B cell (primary cell): ENCODE measurements at regions not wholly inside any gene's neighbourhood (a gene's known extent, or its start where the extent isn't known, plus 50 kb on each side); places are given as distances from the start of the nearest gene placed in this dataset.

Experiments used
- ATAC-seq: fragments of 200-7000 bp; cut with Tn5 transposase; one replicate; pipeline ENCODE4 v1.10.0; 2021; ENCODE audit warnings: low read depth, mild to moderate bottlenecking, moderate number of reproducible peaks, moderate library complexity
- CTCF ChIA-PET: fragments of 350-600 bp; sonication (Branson Sonifier 250); formaldehyde crosslinking; loops from one replicate; lab custom pipeline; 2021; ENCODE audit warnings: antibody characterized with exemption, inconsistent platforms; lab: Charles Lee
- POLR2A ChIA-PET: fragments of 350-600 bp; sonication (Branson Sonifier 250); formaldehyde crosslinking; loops from one replicate; lab custom pipeline; 2021; ENCODE audit warnings: antibody characterized with exemption; lab: Charles Lee
- DNase-seq: peaks from one replicate; pipeline ENCODE4 v3.0.0; 2013
- H2AFZ ChIP-seq: 2 replicates; pipeline ENCODE4 v1.6.1; 2012; ENCODE audit warnings: mild to moderate bottlenecking, low read depth, low read length; ENCODE audit not compliant: insufficient read depth, poor library complexity, severe bottlenecking
- H3K27ac ChIP-seq, 2 donors: 1 replicate in 1 of 2; 2 replicates in 1 of 2; pipeline ENCODE4 v1.5.1; 2012 to 2013; ENCODE audit warnings: low read length in 2 of 2, mild to moderate bottlenecking in 2 of 2, moderate library complexity in 1 of 2
- H3K27me3 ChIP-seq, 4 experiments: fragments of 200-600 bp in 1 of 4; sonication (generic) in 1 of 4; replicated peaks in 1 of 4; 1 replicate in 2 of 4; 2 replicates in 2 of 4; pipeline versions ENCODE4 v1.6.1 to v1.7.0; 2013 to 2016; ENCODE audit warnings: low read length in 3 of 4, mild to moderate bottlenecking in 2 of 4, mixed read lengths in 1 of 4, moderate library complexity in 1 of 4; ENCODE audit not compliant: insufficient read depth in 4 of 4, control insufficient read depth in 3 of 4; ENCODE audit errors: control extremely low read depth in 1 of 4
- H3K36me3 ChIP-seq, 2 experiments: replicated peaks in 1 of 2; 1 replicate in 1 of 2; 2 replicates in 1 of 2; pipeline versions ENCODE4 v1.6.1 to v1.7.1; 2013; ENCODE audit warnings: low read length in 1 of 2; ENCODE audit not compliant: insufficient read depth in 2 of 2, control insufficient read depth in 1 of 2; ENCODE audit errors: control extremely low read depth in 1 of 2, extremely low read depth in 1 of 2
- H3K4me1 ChIP-seq, 2 donors: fragments of 200-600 bp in 1 of 2; sonication (generic) in 1 of 2; 1 replicate in 1 of 2; 2 replicates in 1 of 2; pipeline versions ENCODE4 v1.5.1 to v1.6.1; 2013 to 2017; ENCODE audit warnings: low read length in 2 of 2; ENCODE audit not compliant: control insufficient read depth in 2 of 2, insufficient read depth in 2 of 2
- H3K4me2 ChIP-seq: replicated peaks from 2 replicates; pipeline ENCODE3; 2012; ENCODE audit warnings: mild to moderate bottlenecking, low read depth, low read length; ENCODE audit not compliant: poor library complexity, severe bottlenecking
- H3K4me3 ChIP-seq, 5 experiments: fragments of 200-600 bp in 1 of 5; sonication (generic) in 1 of 5; 1 replicate in 3 of 5; 2 replicates in 2 of 5; pipeline versions ENCODE4 v1.5.1 to v1.7.0; 2011 to 2016; ENCODE audit warnings: low read length in 4 of 5, mild to moderate bottlenecking in 4 of 5, low read depth in 2 of 5, control low read depth in 1 of 5, moderate library complexity in 1 of 5; ENCODE audit not compliant: insufficient read depth in 1 of 5; ENCODE audit errors: control extremely low read depth in 1 of 5, extremely low read depth in 1 of 5
- H3K79me2 ChIP-seq: fragments of 200-600 bp; sonication (generic); one replicate; pipeline ENCODE4 v1.6.0; 2016; ENCODE audit warnings: low read length; ENCODE audit not compliant: control insufficient read depth, insufficient read depth
- H3K9ac ChIP-seq: fragments of 200-600 bp; sonication (generic); 2 replicates; pipeline ENCODE4 v1.6.1; 2017; ENCODE audit warnings: mild to moderate bottlenecking, low read length, moderate library complexity
- H3K9me3 ChIP-seq, 3 donors: one replicate each; pipeline versions ENCODE4 v1.6.1 to v1.7.1; 2013; ENCODE audit warnings: low read length in 2 of 3; ENCODE audit not compliant: control insufficient read depth in 2 of 3, insufficient read depth in 1 of 3; ENCODE audit errors: control extremely low read depth in 1 of 3
- H4K20me1 ChIP-seq: 2 replicates; pipeline ENCODE4 v1.6.0; 2012; ENCODE audit warnings: mild to moderate bottlenecking, low read length; ENCODE audit not compliant: insufficient read depth, control insufficient read depth, poor library complexity, severe bottlenecking
- H3K27ac Mint-ChIP-seq: one replicate; pipeline ENCODE4 v1.8.0; 2021; ENCODE audit warnings: mixed read lengths
- H3K27me3 Mint-ChIP-seq: one replicate; pipeline ENCODE4 v1.8.0; 2021; ENCODE audit warnings: mixed read lengths
- H3K4me1 Mint-ChIP-seq: one replicate; pipeline ENCODE4 v1.8.0; 2021; ENCODE audit warnings: mixed read lengths
- H3K4me3 Mint-ChIP-seq: one replicate; pipeline ENCODE4 v1.8.0; 2021; ENCODE audit warnings: mixed read lengths
- H3K9me3 Mint-ChIP-seq: one replicate; pipeline ENCODE4 v1.8.0; 2022; ENCODE audit warnings: mixed read lengths; ENCODE audit not compliant: insufficient read depth
- EZH2 ChIP-seq: IDR thresholded peaks from 2 replicates; pipeline ENCODE4 v1.6.1; 2012; ENCODE audit warnings: borderline replicate concordance, low read depth, mild to moderate bottlenecking, moderate library complexity, low read length; ENCODE audit not compliant: insufficient read depth, poor library complexity, severe bottlenecking
- WGBS: methylation state at CpG from one replicate; pipeline ENCODE4 v1.1.5; 2013; ENCODE audit warnings: missing lambda C conversion rate; ENCODE audit not compliant: insufficient coverage; 5-methylcytosine and 5-hydroxymethylcytosine counted together
- intact Hi-C: fragments of 100-400 bp; cut with micrococcal nuclease; formaldehyde crosslinking; loops from one replicate; pipeline ENCODE4 v1.10.0; 2022
- TF ChIP-seq, protein P1 (sequence below): fragments of 200-600 bp; IDR thresholded peaks from one replicate; pipeline ENCODE4 v1.8.0; 2022; ENCODE audit warnings: antibody characterized with exemption, mild to moderate bottlenecking

DNA sequence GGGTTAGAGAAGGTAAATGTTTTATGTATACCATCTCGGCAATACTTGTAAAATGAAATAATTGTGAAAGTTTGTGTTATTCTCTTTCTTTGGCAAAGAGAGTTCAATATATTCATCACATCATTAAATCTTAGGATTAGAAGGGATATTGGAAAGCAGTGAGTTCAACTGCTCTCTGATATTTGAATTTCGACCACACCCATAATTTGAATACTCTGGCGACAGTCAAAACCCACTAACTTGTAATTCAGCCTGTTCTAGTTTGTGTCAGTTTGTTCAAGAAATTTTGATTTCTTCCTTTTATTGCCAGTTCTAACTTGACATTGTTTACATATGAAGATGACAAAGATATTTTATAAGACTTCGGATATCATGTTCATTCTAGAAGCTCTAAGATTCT is 1380.5 kb upstream of the CDH8 start:
- Histone ChIP-seq H3K27ac (no peak overlapping the region), H4K20me1 (no peaks in the 10 kb centered on the region), H3K9ac (no peak overlapping the region), H3K4me3 (no peak overlapping the region), H3K36me3 (no peaks in the 10 kb centered on the region), H3K27me3 (no peaks in the 10 kb centered on the region), H3K4me1 (no peaks in the 10 kb centered on the region), H3K79me2 (no peaks in the 10 kb centered on the region), H2AFZ (no peak overlapping the region), H3K9me3 (no peaks in the 10 kb centered on the region), H3K4me2 (no peak overlapping the region)
- DNase-seq = no peak
- Mint-ChIP-seq H3K4me3 (no peak overlapping the region), H3K27me3 (no peaks in the 10 kb centered on the region), H3K9me3 (peaks cover 7% of the 10 kb centered on the region), H3K27ac (no peak overlapping the region), H3K4me1 (no peaks in the 10 kb centered on the region)
- ChIA-PET CTCF (no interaction called here), POLR2A (no interaction called here)
- intact Hi-C loops = no loop called here
- no peak for ATAC-seq
- no CpG with 5 or more reads among the region's 4 CpGs for WGBS
- TF ChIP-seq, protein P1, sequence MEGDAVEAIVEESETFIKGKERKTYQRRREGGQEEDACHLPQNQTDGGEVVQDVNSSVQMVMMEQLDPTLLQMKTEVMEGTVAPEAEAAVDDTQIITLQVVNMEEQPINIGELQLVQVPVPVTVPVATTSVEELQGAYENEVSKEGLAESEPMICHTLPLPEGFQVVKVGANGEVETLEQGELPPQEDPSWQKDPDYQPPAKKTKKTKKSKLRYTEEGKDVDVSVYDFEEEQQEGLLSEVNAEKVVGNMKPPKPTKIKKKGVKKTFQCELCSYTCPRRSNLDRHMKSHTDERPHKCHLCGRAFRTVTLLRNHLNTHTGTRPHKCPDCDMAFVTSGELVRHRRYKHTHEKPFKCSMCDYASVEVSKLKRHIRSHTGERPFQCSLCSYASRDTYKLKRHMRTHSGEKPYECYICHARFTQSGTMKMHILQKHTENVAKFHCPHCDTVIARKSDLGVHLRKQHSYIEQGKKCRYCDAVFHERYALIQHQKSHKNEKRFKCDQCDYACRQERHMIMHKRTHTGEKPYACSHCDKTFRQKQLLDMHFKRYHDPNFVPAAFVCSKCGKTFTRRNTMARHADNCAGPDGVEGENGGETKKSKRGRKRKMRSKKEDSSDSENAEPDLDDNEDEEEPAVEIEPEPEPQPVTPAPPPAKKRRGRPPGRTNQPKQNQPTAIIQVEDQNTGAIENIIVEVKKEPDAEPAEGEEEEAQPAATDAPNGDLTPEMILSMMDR = no peak
- TF ChIP-seq EZH2 = no peak

DNA sequence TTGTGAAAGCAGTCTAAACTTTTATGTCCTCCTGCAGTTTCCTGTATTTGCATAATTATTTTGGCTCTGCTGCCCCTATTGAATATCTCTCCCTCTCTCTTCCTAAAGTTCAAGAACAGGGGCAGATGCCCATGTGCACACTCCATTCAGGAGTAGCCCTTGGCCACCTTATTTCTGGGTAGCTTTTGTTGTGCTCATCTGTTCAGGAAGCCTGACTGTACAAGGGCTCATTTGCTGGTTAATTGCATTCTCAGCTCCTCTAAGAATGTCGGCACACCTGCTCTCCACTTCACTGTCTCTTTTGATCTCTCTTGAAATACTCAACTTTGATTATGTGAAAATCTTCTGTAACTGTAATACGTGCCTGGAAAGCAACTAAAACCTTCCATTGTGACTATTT is 1378.8 kb upstream of the CDH8 start:
- Histone ChIP-seq H2AFZ (no peak overlapping the region), H3K9ac (no peak overlapping the region), H3K4me1 (no peaks in the 10 kb centered on the region), H4K20me1 (no peaks in the 10 kb centered on the region), H3K9me3 (no peaks in the 10 kb centered on the region), H3K27ac (no peak overlapping the region), H3K4me2 (no peak overlapping the region), H3K4me3 (no peak overlapping the region), H3K79me2 (no peaks in the 10 kb centered on the region), H3K27me3 (no peaks in the 10 kb centered on the region), H3K36me3 (no peaks in the 10 kb centered on the region)
- Mint-ChIP-seq H3K9me3 (peaks cover 7% of the 10 kb centered on the region), H3K27me3 (no peaks in the 10 kb centered on the region), H3K27ac (no peak overlapping the region), H3K4me3 (no peak overlapping the region), H3K4me1 (no peaks in the 10 kb centered on the region)
- POLR2A ChIA-PET = no interaction called here
- CTCF ChIA-PET = no interaction called here
- WGBS = no CpG with 5 or more reads among the region's 2 CpGs
- no peak for DNase-seq
- ATAC-seq = no peak
- intact Hi-C loops = no loop called here
- no peak for TF ChIP-seq EZH2
- TF ChIP-seq, protein P1 = no peak
